Caco-2 (cell line): ENCODE measurements at regions not wholly inside any gene's neighbourhood (a gene's known extent, or its start where the extent isn't known, plus 50 kb on each side); places are given as distances from the start of the nearest gene placed in this dataset.

Source experiments
- BruUV-seq: library from RNA; stranded (reverse); fragments of 400-500 nt; replicated peaks from 2 replicates; lab custom pipeline; 2021; lab: Mats Ljungman, UMichigan
- CTCF ChIA-PET: fragments of 300-600 bp; sonication (Branson Sonifier 250); formaldehyde crosslinking; loops from one replicate; lab custom pipeline; 2022; ENCODE audit warnings: antibody characterized with exemption; lab: Charles Lee
- POLR2A ChIA-PET: fragments of 300-600 bp; sonication (Branson Sonifier 250); formaldehyde crosslinking; loops from one replicate; lab custom pipeline; 2022; ENCODE audit warnings: antibody characterized with exemption; lab: Charles Lee
- DNase-seq, 2 experiments: peaks; one replicate each; pipeline versions ENCODE4 v3.0.0 to v3.0.0-alpha.2; 2020 to 2022
- H3K27me3 ChIP-seq: replicated peaks from 2 replicates; pipeline ENCODE4 v1.6.0; 2011; ENCODE audit warnings: low read length; ENCODE audit not compliant: control insufficient read depth, insufficient read depth
- H3K36me3 ChIP-seq: 2 replicates; pipeline ENCODE4 v1.5.1; 2011; ENCODE audit warnings: low read length; ENCODE audit not compliant: control insufficient read depth, insufficient read depth
- H3K4me1 ChIP-seq: fragments of 250-450 bp; sonication (Bioruptor Pico); 2 replicates; pipeline ENCODE4 v1.5.1; 2020; ENCODE audit warnings: mild to moderate bottlenecking
- H3K4me3 ChIP-seq: 2 replicates; pipeline ENCODE4 v1.5.1; 2011; ENCODE audit warnings: low read depth, mild to moderate bottlenecking, control low read depth, low read length
- H3K9me3 ChIP-seq: fragments of 250-450 bp; sonication (Bioruptor Pico); 2 replicates; pipeline ENCODE4 v1.5.1; 2020; ENCODE audit warnings: mild to moderate bottlenecking, moderate library complexity
- H3K27ac Mint-ChIP-seq: one replicate; pipeline ENCODE4 v1.8.0; 2022; ENCODE audit warnings: mixed read lengths; ENCODE audit not compliant: unreplicated experiment
- H3K27me3 Mint-ChIP-seq: one replicate; pipeline ENCODE4 v1.8.0; 2022; ENCODE audit warnings: mixed read lengths; ENCODE audit not compliant: insufficient read depth, unreplicated experiment
- H3K36me3 Mint-ChIP-seq: one replicate; pipeline ENCODE4 v1.8.0; 2022; ENCODE audit warnings: mild to moderate bottlenecking, mixed read lengths; ENCODE audit not compliant: insufficient read depth, unreplicated experiment
- H3K4me1 Mint-ChIP-seq: one replicate; pipeline ENCODE4 v1.8.0; 2022; ENCODE audit warnings: low read depth, mixed read lengths; ENCODE audit not compliant: unreplicated experiment
- H3K4me3 Mint-ChIP-seq: one replicate; pipeline ENCODE4 v1.8.0; 2022; ENCODE audit warnings: mild to moderate bottlenecking, moderate library complexity, mixed read lengths; ENCODE audit not compliant: unreplicated experiment
- H3K9me3 Mint-ChIP-seq: one replicate; pipeline ENCODE4 v1.8.0; 2022; ENCODE audit warnings: mixed read lengths; ENCODE audit not compliant: unreplicated experiment
- intact Hi-C: fragments of 100-400 bp; cut with micrococcal nuclease; formaldehyde crosslinking; loops from one replicate; pipeline ENCODE4 v1.10.0; 2022; ENCODE audit not compliant: unreplicated experiment
- TF ChIP-seq, protein P1 (sequence below), 2 experiments: fragments of 200-600 bp in 1 of 2; IDR thresholded peaks; 1 replicate in 1 of 2; 2 replicates in 1 of 2; pipeline versions ENCODE4 v1.5.1 to v1.8.0; 2011 to 2022; ENCODE audit warnings: antibody characterized with exemption in 1 of 2, control low read depth in 1 of 2, inconsistent platforms in 1 of 2, low read depth in 1 of 2, low read length in 1 of 2, mild to moderate bottlenecking in 1 of 2, moderate library complexity in 1 of 2; ENCODE audit not compliant: insufficient read depth in 1 of 2, severe bottlenecking in 1 of 2, unreplicated experiment in 1 of 2

DNA sequence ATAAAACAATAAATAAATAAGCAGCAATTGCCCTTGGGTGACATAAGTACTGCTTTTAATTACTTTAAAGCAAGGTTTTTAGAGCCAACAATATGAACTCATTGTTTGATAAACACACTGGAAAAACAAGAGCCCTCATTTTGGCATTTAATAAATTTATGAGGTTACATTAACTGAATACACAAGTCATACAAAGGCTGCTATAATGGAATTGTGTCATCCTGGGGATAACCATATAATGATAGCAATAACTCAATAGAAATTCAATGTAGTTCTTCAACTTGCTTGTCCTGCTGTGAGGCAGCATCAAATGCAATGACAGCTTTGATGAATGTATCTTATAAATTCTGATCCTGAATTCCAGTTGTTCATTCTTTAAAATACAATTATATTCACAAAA, 1512.5 kb downstream of the STIM2 start:
- Mint-ChIP-seq H3K9me3 (peaks cover 8% of the 10 kb centered on the region), H3K36me3 (no peaks in the 10 kb centered on the region), H3K4me3 (no peak overlapping the region), H3K4me1 (no peaks in the 10 kb centered on the region), H3K27me3 (no peaks in the 10 kb centered on the region), H3K27ac (no peak overlapping the region)
- no peak for DNase-seq
- no peaks in the 10 kb centered on the region for H3K36me3 ChIP-seq
- no peaks in the 10 kb centered on the region for H3K4me1 ChIP-seq
- TF ChIP-seq, protein P1, sequence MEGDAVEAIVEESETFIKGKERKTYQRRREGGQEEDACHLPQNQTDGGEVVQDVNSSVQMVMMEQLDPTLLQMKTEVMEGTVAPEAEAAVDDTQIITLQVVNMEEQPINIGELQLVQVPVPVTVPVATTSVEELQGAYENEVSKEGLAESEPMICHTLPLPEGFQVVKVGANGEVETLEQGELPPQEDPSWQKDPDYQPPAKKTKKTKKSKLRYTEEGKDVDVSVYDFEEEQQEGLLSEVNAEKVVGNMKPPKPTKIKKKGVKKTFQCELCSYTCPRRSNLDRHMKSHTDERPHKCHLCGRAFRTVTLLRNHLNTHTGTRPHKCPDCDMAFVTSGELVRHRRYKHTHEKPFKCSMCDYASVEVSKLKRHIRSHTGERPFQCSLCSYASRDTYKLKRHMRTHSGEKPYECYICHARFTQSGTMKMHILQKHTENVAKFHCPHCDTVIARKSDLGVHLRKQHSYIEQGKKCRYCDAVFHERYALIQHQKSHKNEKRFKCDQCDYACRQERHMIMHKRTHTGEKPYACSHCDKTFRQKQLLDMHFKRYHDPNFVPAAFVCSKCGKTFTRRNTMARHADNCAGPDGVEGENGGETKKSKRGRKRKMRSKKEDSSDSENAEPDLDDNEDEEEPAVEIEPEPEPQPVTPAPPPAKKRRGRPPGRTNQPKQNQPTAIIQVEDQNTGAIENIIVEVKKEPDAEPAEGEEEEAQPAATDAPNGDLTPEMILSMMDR (IDR thresholded peaks at IDR 0.05; ENCODE audit: insufficient read depth in 1 of 2, low read depth in 1 of 2, low read length in 1 of 2, severe bottlenecking in 1 of 2, unreplicated experiment in 1 of 2) = no peak
- ChIA-PET CTCF (no interaction called here), POLR2A (no interaction called here)
- intact Hi-C loops = no loop called here
- no TSS peak for BruUV-seq
- no peaks in the 10 kb centered on the region for H3K9me3 ChIP-seq
- no peak overlapping the region for H3K4me3 ChIP-seq
- H3K27me3 ChIP-seq = no peaks in the 10 kb centered on the region

DNA sequence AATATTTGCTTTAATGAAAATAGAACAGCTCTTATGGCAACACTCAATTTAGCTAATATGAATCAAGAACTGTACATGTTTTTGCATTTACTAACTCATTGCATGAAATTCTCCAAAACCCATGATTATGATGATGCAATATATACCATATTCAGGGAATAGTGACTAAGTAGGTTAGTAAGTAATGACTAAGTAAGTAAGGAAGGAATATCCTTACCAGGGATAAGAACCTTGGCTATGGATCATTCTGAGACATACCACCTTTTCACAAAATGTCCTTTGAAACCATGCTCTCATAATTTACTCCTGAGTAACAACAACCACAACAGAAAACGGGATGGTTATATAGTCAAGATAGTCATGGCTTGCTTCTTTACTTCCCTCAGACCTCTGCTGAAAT, 1513.0 kb downstream of the STIM2 start:
- Mint-ChIP-seq H3K4me1 (no peaks in the 10 kb centered on the region), H3K36me3 (no peaks in the 10 kb centered on the region), H3K27ac (no peak overlapping the region), H3K4me3 (no peak overlapping the region), H3K9me3 (peaks cover 8% of the 10 kb centered on the region), H3K27me3 (no peaks in the 10 kb centered on the region)
- H3K4me3 ChIP-seq = no peak overlapping the region
- TF ChIP-seq, protein P1 (IDR thresholded peaks at IDR 0.05; ENCODE audit: insufficient read depth in 1 of 2, low read depth in 1 of 2, low read length in 1 of 2, severe bottlenecking in 1 of 2, unreplicated experiment in 1 of 2) = no peak
- no peaks in the 10 kb centered on the region for H3K36me3 ChIP-seq
- ChIA-PET CTCF (no interaction called here), POLR2A (no interaction called here)
- no peaks in the 10 kb centered on the region for H3K9me3 ChIP-seq
- DNase-seq = no peak
- H3K4me1 ChIP-seq = no peaks in the 10 kb centered on the region
- H3K27me3 ChIP-seq = no peaks in the 10 kb centered on the region
- no TSS peak for BruUV-seq
- intact Hi-C loops = no loop called here

GRCh38 chr4:28378109-28378830, 1517.6 kb downstream of the STIM2 start:
- Mint-ChIP-seq H3K4me1 (no peaks in the 10 kb centered on the region), H3K4me3 (no peak overlapping the region), H3K27ac (no peak overlapping the region), H3K36me3 (no peaks in the 10 kb centered on the region), H3K27me3 (no peaks in the 10 kb centered on the region), H3K9me3 (peaks cover 8% of the 10 kb centered on the region)
- POLR2A ChIA-PET = no interaction called here
- DNase-seq = no peak
- Histone ChIP-seq H3K4me3 (no peak overlapping the region), H3K36me3 (no peaks in the 10 kb centered on the region), H3K4me1 (no peaks in the 10 kb centered on the region), H3K9me3 (no peaks in the 10 kb centered on the region), H3K27me3 (no peaks in the 10 kb centered on the region)
- intact Hi-C loops = loop anchor here (5.0 kb wide), 1 partner anchor 151 kb away; no protein-coding TSS in a partner anchor
- BruUV-seq = no TSS peak
- CTCF ChIA-PET = no interaction called here
- TF ChIP-seq, protein P1 (IDR thresholded peaks at IDR 0.05; ENCODE audit: insufficient read depth in 1 of 2, low read depth in 1 of 2, low read length in 1 of 2, severe bottlenecking in 1 of 2, unreplicated experiment in 1 of 2) = no peak
